ENCODE measurements at regions not wholly inside any gene's neighbourhood (a gene's known extent, or its start where the extent isn't known, plus 50 kb on each side); places are given as distances from the start of the nearest gene placed in this dataset.

GRCh38 chr2:196565106-196565765, 74.3 kb upstream of the CCDC150 start:
- Mint-ChIP-seq H3K4me1 (no peaks in the 10 kb centered on the region), H3K4me3 (no peak overlapping the region), H3K9me3 (peaks cover 4 to 7% (median 4%) of the 10 kb centered on the region in 3 donors), H3K36me3 (no peaks in the 10 kb centered on the region), H3K27ac (no peak overlapping the region), H3K27me3 (peaks cover 10 to 27% of the 10 kb centered on the region in 2 donors)
- DNase-seq (no peak), ATAC-seq (replicated peaks in 1 of 4) (no peak)
- POLR2A ChIA-PET: interaction anchor here in 1 of 2 donors (0.7 kb wide), 1 partner anchor 1194 kb away, joined by 3 read pairs; no protein-coding TSS in a partner anchor
- Histone ChIP-seq H3K4me3 (ENCODE audit: control insufficient read depth in 1 of 2, extremely low read depth in 1 of 2, low read length in 1 of 2) (no peak overlapping the region), H3K4me1 (ENCODE audit: control insufficient read depth in 1 of 2, extremely low read depth in 1 of 2, insufficient read depth in 2 of 2, low read length in 2 of 2) (no peaks in the 10 kb centered on the region), H3K27ac (ENCODE audit: low read length) (no peak overlapping the region), H3K36me3 (ENCODE audit: control insufficient read depth in 2 of 2, extremely low read depth in 1 of 2, insufficient read depth in 1 of 2, low read length in 1 of 2) (no peaks in the 10 kb centered on the region), H3K27me3 (replicated peaks in 1 of 2; ENCODE audit: control insufficient read depth in 2 of 2, extremely low read depth in 1 of 2, insufficient read depth in 2 of 2, low read length in 1 of 2) (peaks cover 2 to 10% of the 10 kb centered on the region in 2 experiments), H3K9me3 (no peaks in the 10 kb centered on the region)
- CTCF ChIA-PET: interaction anchor here (0.6 to 0.7 kb wide), 2 partner anchors 90 to 1294 kb away, joined by 3 read pairs; no protein-coding TSS in a partner anchor
- no CpG with 5 or more reads among the region's 1 CpG for WGBS (ENCODE audit: insufficient coverage)

DNA sequence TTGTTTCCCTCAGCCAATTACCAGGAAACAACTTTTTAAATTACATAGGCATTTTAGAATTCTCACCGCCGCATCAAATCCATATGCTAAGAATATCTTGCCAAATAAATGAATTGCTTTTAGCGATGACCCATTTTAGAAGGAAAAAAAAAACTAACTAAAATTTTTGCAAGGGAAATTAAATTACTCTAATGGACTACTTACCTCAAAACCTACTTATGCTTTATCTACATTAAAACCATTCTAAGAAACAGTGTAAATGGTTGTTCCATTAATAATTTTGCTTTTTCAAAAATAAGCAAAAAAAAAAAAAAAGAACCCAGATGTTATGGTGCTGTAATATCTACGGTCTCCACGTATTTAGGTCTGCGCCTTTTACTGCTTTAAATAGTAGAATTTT, 73.5 kb upstream of the CCDC150 start:
- H3K9me3 ChIP-seq: no peaks in the 10 kb centered on the region
- no CpG with 5 or more reads among the region's 6 CpGs for WGBS (ENCODE audit: insufficient coverage)
- H3K27ac Mint-ChIP-seq: no peak overlapping the region
- no peak overlapping the region for H3K27ac ChIP-seq (ENCODE audit: low read length)
- peaks cover 13 to 29% of the 10 kb centered on the region in 2 donors for H3K27me3 Mint-ChIP-seq
- ChIA-PET CTCF (interaction anchor here in 1 of 2 donors (0.6 to 0.7 kb wide), 2 partner anchors 89 to 740 kb away, joined by 3 to 5 read pairs; no protein-coding TSS in a partner anchor), POLR2A (no interaction called here)
- no peak overlapping the region for H3K4me3 Mint-ChIP-seq
- H3K9me3 Mint-ChIP-seq: peaks cover 4 to 7% (median 4%) of the 10 kb centered on the region in 3 donors
- peaks cover 2 to 10% of the 10 kb centered on the region in 2 experiments for H3K27me3 ChIP-seq (replicated peaks in 1 of 2; ENCODE audit: control insufficient read depth in 2 of 2, extremely low read depth in 1 of 2, insufficient read depth in 2 of 2, low read length in 1 of 2)
- no peaks in the 10 kb centered on the region for H3K4me1 ChIP-seq (ENCODE audit: control insufficient read depth in 1 of 2, extremely low read depth in 1 of 2, insufficient read depth in 2 of 2, low read length in 2 of 2)
- H3K4me1 Mint-ChIP-seq: no peaks in the 10 kb centered on the region
- no peaks in the 10 kb centered on the region for H3K36me3 Mint-ChIP-seq
- no peaks in the 10 kb centered on the region for H3K36me3 ChIP-seq (ENCODE audit: control insufficient read depth in 2 of 2, extremely low read depth in 1 of 2, insufficient read depth in 1 of 2, low read length in 1 of 2)
- DNase-seq (no peak), ATAC-seq (replicated peaks in 1 of 4) (no peak)
- no peak overlapping the region for H3K4me3 ChIP-seq (ENCODE audit: control insufficient read depth in 1 of 2, extremely low read depth in 1 of 2, low read length in 1 of 2)

DNA sequence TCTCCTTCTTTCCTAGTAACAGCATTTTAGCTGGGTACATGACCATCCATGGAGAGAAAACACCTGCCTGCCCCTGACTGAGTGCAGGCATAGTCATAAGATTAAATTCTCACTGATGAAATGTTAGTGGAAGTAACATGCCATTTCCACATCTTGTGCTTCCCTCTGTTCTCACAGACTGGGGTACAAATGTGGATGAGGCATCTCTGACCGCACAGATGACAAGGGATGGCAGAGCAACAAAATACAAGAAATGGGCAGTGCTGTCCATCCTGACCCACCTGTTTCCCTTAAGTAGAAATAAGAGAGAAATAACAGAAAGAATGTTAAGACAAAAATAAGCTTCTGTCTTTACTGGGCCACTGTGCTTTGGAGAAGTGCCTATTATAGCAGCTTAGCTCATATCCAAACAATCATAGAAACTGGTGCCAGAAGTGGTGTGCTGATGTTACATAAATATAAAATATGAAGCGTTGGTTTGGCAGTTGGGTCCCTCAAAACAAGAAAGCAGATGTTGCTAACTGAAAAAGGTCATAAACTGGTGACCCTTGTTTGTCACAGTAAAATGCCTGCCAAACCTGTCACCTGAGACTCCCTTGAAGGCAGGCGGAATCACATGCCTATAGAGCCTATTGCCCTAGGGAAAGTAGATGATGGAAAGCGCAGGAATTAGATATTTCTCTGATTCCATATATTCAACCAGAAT, 72.4 kb upstream of the CCDC150 start:
- CTCF ChIA-PET: interaction anchor here in 1 of 2 donors (0.7 kb wide), 1 partner anchor 979 kb away, joined by 6 read pairs; no protein-coding TSS in a partner anchor
- H3K36me3 ChIP-seq (ENCODE audit: control insufficient read depth in 2 of 2, extremely low read depth in 1 of 2, insufficient read depth in 1 of 2, low read length in 1 of 2): no peaks in the 10 kb centered on the region
- ATAC-seq (replicated peaks in 1 of 4) (no peak), DNase-seq (no peak)
- Mint-ChIP-seq H3K27ac (no peak overlapping the region), H3K4me1 (no peaks in the 10 kb centered on the region), H3K36me3 (no peaks in the 10 kb centered on the region), H3K27me3 (peaks cover 9 to 25% of the 10 kb centered on the region in 2 donors), H3K9me3 (peaks cover 0 to 4% (median 0%) of the 10 kb centered on the region in 3 donors), H3K4me3 (no peak overlapping the region)
- no peaks in the 10 kb centered on the region for H3K4me1 ChIP-seq (ENCODE audit: control insufficient read depth in 1 of 2, extremely low read depth in 1 of 2, insufficient read depth in 2 of 2, low read length in 2 of 2)
- H3K4me3 ChIP-seq (ENCODE audit: control insufficient read depth in 1 of 2, extremely low read depth in 1 of 2, low read length in 1 of 2): no peak overlapping the region
- POLR2A ChIA-PET: no interaction called here
- H3K9me3 ChIP-seq: no peaks in the 10 kb centered on the region
- no peak overlapping the region for H3K27ac ChIP-seq (ENCODE audit: low read length)
- no CpG with 5 or more reads among the region's 4 CpGs for WGBS (ENCODE audit: insufficient coverage)
- peaks cover 2 to 14% of the 10 kb centered on the region in 2 experiments for H3K27me3 ChIP-seq (replicated peaks in 1 of 2; ENCODE audit: control insufficient read depth in 2 of 2, extremely low read depth in 1 of 2, insufficient read depth in 2 of 2, low read length in 1 of 2)

GRCh38 chr2:196568506-196568905, 71.0 kb upstream of the CCDC150 start:
- no peak overlapping the region for H3K4me3 Mint-ChIP-seq
- no peaks in the 10 kb centered on the region for H3K4me1 Mint-ChIP-seq
- H3K27ac ChIP-seq (ENCODE audit: low read length): no peak overlapping the region
- no peaks in the 10 kb centered on the region for H3K9me3 ChIP-seq
- H3K36me3 Mint-ChIP-seq: no peaks in the 10 kb centered on the region
- H3K27me3 ChIP-seq (replicated peaks in 1 of 2; ENCODE audit: control insufficient read depth in 2 of 2, extremely low read depth in 1 of 2, insufficient read depth in 2 of 2, low read length in 1 of 2): peaks cover 2 to 8% of the 10 kb centered on the region in 2 experiments
- no peaks in the 10 kb centered on the region for H3K36me3 ChIP-seq (ENCODE audit: control insufficient read depth in 2 of 2, extremely low read depth in 1 of 2, insufficient read depth in 1 of 2, low read length in 1 of 2)
- peaks cover 12 to 25% of the 10 kb centered on the region in 2 donors for H3K27me3 Mint-ChIP-seq
- ChIA-PET POLR2A (no interaction called here), CTCF (interaction anchor here in 1 of 2 donors (0.6 kb wide), 1 partner anchor 1570 kb away, joined by 3 read pairs; no protein-coding TSS in a partner anchor)
- H3K27ac Mint-ChIP-seq: no peak overlapping the region
- H3K9me3 Mint-ChIP-seq: peaks cover 0 to 8% (median 3%) of the 10 kb centered on the region in 3 donors
- ATAC-seq (replicated peaks in 1 of 4): no peak
- no peak overlapping the region for H3K4me3 ChIP-seq (ENCODE audit: control insufficient read depth in 1 of 2, extremely low read depth in 1 of 2, low read length in 1 of 2)
- WGBS (ENCODE audit: insufficient coverage): 86% methylated on average over 3 of the region's 6 CpGs
- no peaks in the 10 kb centered on the region for H3K4me1 ChIP-seq (ENCODE audit: control insufficient read depth in 1 of 2, extremely low read depth in 1 of 2, insufficient read depth in 2 of 2, low read length in 2 of 2)
- DNase-seq: no peak

DNA sequence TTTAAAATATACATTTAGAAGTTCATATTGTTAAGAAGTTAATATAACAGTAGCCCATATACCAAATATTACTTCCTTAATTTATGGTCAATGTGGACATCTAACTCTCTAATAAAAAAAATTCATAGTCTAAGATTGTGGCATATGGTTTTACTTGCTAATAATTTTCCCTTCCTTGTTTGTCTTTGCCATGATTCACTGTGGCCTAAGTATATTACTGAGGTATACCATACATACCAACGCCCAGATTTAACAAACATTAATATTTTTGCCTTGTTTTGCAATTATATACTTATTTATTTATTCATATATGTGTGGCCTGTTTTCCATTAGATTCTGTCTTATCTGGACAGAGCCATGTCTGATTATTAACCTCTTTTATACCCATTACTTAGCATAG, 54.6 kb upstream of the CCDC150 start:
- CTCF ChIA-PET: no interaction called here
- Mint-ChIP-seq H3K36me3 (no peaks in the 10 kb centered on the region), H3K27ac (no peak overlapping the region), H3K4me3 (no peak overlapping the region), H3K4me1 (no peaks in the 10 kb centered on the region), H3K9me3 (peaks cover 7 to 19% (median 8%) of the 10 kb centered on the region in 3 donors), H3K27me3 (peaks cover 32 to 41% of the 10 kb centered on the region in 2 donors)
- Histone ChIP-seq H3K9me3 (peaks cover 2% of the 10 kb centered on the region), H3K4me1 (ENCODE audit: control insufficient read depth in 1 of 2, extremely low read depth in 1 of 2, insufficient read depth in 2 of 2, low read length in 2 of 2) (no peaks in the 10 kb centered on the region), H3K4me3 (ENCODE audit: control insufficient read depth in 1 of 2, extremely low read depth in 1 of 2, low read length in 1 of 2) (no peak overlapping the region), H3K27ac (ENCODE audit: low read length) (no peak overlapping the region), H3K27me3 (replicated peaks in 1 of 2; ENCODE audit: control insufficient read depth in 2 of 2, extremely low read depth in 1 of 2, insufficient read depth in 2 of 2, low read length in 1 of 2) (peaks cover 0 to 2% of the 10 kb centered on the region in 2 experiments), H3K36me3 (ENCODE audit: control insufficient read depth in 2 of 2, extremely low read depth in 1 of 2, insufficient read depth in 1 of 2, low read length in 1 of 2) (no peaks in the 10 kb centered on the region)
- no CpG with 5 or more reads among the region's 1 CpG for WGBS (ENCODE audit: insufficient coverage)
- DNase-seq (no peak), ATAC-seq (replicated peaks in 1 of 4) (no peak)
- POLR2A ChIA-PET: no interaction called here

DNA sequence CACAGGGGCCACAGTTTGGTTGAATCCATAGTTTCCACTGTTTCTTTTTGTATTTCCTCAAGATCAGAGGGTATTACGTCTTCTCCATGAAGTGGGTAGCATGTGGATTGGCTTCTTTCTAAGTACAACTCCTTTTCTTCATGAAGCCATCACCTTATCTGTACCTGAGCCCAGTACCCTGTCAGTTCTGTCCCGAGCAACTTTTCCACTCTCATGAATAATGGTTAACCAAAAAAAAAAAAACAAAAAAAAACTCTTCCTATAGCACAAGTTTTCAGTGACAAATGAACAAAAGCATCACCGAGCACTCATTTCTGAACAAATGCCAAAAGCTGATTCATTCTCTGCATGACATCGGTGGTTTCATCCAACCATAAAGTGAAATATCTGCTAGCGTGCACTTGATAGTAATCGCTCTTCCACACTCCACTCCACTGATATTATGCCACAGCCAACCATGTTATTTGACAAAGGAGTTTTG, 53.0 kb upstream of the CCDC150 start:
- H3K9me3 Mint-ChIP-seq: peaks cover 5 to 17% (median 6%) of the 10 kb centered on the region in 3 donors
- no peak overlapping the region for H3K4me3 Mint-ChIP-seq
- 25% methylated on average over 2 of the region's 6 CpGs for WGBS (ENCODE audit: insufficient coverage)
- peaks cover 2% of the 10 kb centered on the region for H3K9me3 ChIP-seq
- H3K27ac ChIP-seq (ENCODE audit: low read length): no peak overlapping the region
- no peaks in the 10 kb centered on the region for H3K4me1 ChIP-seq (ENCODE audit: control insufficient read depth in 1 of 2, extremely low read depth in 1 of 2, insufficient read depth in 2 of 2, low read length in 2 of 2)
- no peak overlapping the region for H3K4me3 ChIP-seq (ENCODE audit: control insufficient read depth in 1 of 2, extremely low read depth in 1 of 2, low read length in 1 of 2)
- CTCF ChIA-PET: no interaction called here
- H3K36me3 Mint-ChIP-seq: no peaks in the 10 kb centered on the region
- peaks cover 42 to 50% of the 10 kb centered on the region in 2 donors for H3K27me3 Mint-ChIP-seq
- no peaks in the 10 kb centered on the region for H3K36me3 ChIP-seq (ENCODE audit: control insufficient read depth in 2 of 2, extremely low read depth in 1 of 2, insufficient read depth in 1 of 2, low read length in 1 of 2)
- DNase-seq: no peak
- no peak overlapping the region for H3K27ac Mint-ChIP-seq
- peaks cover 0 to 12% of the 10 kb centered on the region in 2 experiments for H3K27me3 ChIP-seq (replicated peaks in 1 of 2; ENCODE audit: control insufficient read depth in 2 of 2, extremely low read depth in 1 of 2, insufficient read depth in 2 of 2, low read length in 1 of 2)
- POLR2A ChIA-PET: no interaction called here
- H3K4me1 Mint-ChIP-seq: peaks cover 0 to 1% (median 0%) of the 10 kb centered on the region in 3 donors
- no peak for ATAC-seq (replicated peaks in 1 of 4)
